Lower leg skin (tissue), 3 donors: ENCODE measurements at regions not wholly inside any gene's neighbourhood (a gene's known extent, or its start where the extent isn't known, plus 50 kb on each side); places are given as distances from the start of the nearest gene placed in this dataset.

Source experiments
- CTCF ChIP-seq, 3 donors: fragments of 450-650 bp; IDR thresholded peaks; one replicate each; pipeline ENCODE4 v1.5.1; 2016; ENCODE audit warnings: antibody characterized with exemption in 3 of 3, mild to moderate bottlenecking in 3 of 3, moderate library complexity in 2 of 3
- POLR2A ChIP-seq, 2 donors: fragments of 450-650 bp; IDR thresholded peaks; one replicate each; pipeline ENCODE4 v1.6.1; 2016 to 2017; ENCODE audit warnings: antibody characterized with exemption in 2 of 2, mild to moderate bottlenecking in 1 of 2, moderate library complexity in 1 of 2

DNA sequence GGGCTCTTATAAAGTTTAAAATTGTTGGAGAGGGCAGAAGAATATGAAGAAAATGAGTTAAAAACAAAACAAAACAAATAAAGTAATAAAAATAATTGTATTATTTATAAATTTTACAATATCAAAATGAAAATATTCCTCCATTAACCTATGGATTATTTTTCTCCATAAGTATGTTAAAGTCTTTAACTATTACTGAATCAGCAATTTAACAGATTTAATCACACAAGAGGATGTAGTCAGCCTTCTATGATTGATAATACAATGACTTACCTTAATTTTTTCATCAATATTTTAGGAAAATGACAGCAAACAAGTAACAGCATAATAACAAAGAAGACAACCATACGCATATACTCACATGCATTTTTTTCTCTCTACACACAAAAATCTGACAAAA is 1195.3 kb upstream of the NUDT12 start:
- no peak for TF ChIP-seq CTCF (IDR thresholded peaks at IDR 0.05)
- TF ChIP-seq POLR2A (IDR thresholded peaks at IDR 0.05), result no peak
